GM12874 (cell line): ENCODE measurements at regions not wholly inside any gene's neighbourhood (a gene's known extent, or its start where the extent isn't known, plus 50 kb on each side); places are given as distances from the start of the nearest gene placed in this dataset.

Experiments used
- CTCF ChIP-seq: IDR thresholded peaks from 2 replicates; pipeline ENCODE4 v1.5.1; 2011; ENCODE audit warnings: low read depth, mild to moderate bottlenecking, control low read depth, low read length, moderate library complexity; ENCODE audit not compliant: insufficient read depth

GRCh38 chr18:64765908-64766307 is 617.0 kb upstream of the LINC00305 start:
- TF ChIP-seq CTCF, result no peak

GRCh38 chr18:64752707-64753106 is 603.8 kb upstream of the LINC00305 start:
- no peak for TF ChIP-seq CTCF

GRCh38 chr18:64749884-64750283 is 601.0 kb upstream of the LINC00305 start:
- TF ChIP-seq CTCF, result no peak

GRCh38 chr18:64747803-64748202 is 598.9 kb upstream of the LINC00305 start:
- TF ChIP-seq CTCF, result no peak

GRCh38 chr18:64742898-64743297 is 594.0 kb upstream of the LINC00305 start:
- TF ChIP-seq CTCF, result no peak

- no peak for TF ChIP-seq CTCF
These were observed 585.2 kb upstream of the LINC00305 start for GRCh38 chr18:64734063-64734462.

- no peak for TF ChIP-seq CTCF
These were observed 572.0 kb upstream of the LINC00305 start for GRCh38 chr18:64720781-64721464.

GRCh38 chr18:64718808-64719207 is 569.9 kb upstream of the LINC00305 start:
- TF ChIP-seq CTCF, result no peak
